Thymus (tissue), 11 donors: ENCODE measurements at regions not wholly inside any gene's neighbourhood (a gene's known extent, or its start where the extent isn't known, plus 50 kb on each side); places are given as distances from the start of the nearest gene placed in this dataset.
"Not testable (repeated sequence)": the region's sequence is repeated elsewhere in the genome, so short reads cannot be mapped to it uniquely, and the experiment has no call there.

Experiments used
- DNase-seq, 9 donors: peaks; one replicate each; pipeline ENCODE4 v3.0.0-alpha.2; 2013; ENCODE audit warnings: low spot score in 9 of 9, low read depth in 6 of 9, missing footprints in 1 of 9
- H3K27ac ChIP-seq, 2 donors: one replicate each; pipeline ENCODE4 v1.5.1; 2013; ENCODE audit warnings: control low read depth in 1 of 2, low read depth in 1 of 2, low read length in 1 of 2, mild to moderate bottlenecking in 1 of 2, moderate library complexity in 1 of 2
- H3K27me3 ChIP-seq, 2 donors: one replicate each; pipeline ENCODE4 v1.5.1; 2013; ENCODE audit warnings: low read length in 1 of 2; ENCODE audit not compliant: control insufficient read depth in 2 of 2, insufficient read depth in 1 of 2
- H3K36me3 ChIP-seq, 2 donors: one replicate each; pipeline ENCODE4 v1.5.1; 2013; ENCODE audit warnings: low read length in 1 of 2, mild to moderate bottlenecking in 1 of 2, moderate library complexity in 1 of 2; ENCODE audit not compliant: control insufficient read depth in 2 of 2, insufficient read depth in 2 of 2
- H3K4me1 ChIP-seq, 2 donors: one replicate each; pipeline ENCODE4 v1.5.1; 2013; ENCODE audit warnings: low read length in 2 of 2; ENCODE audit not compliant: control insufficient read depth in 2 of 2, insufficient read depth in 2 of 2
- H3K4me3 ChIP-seq, 2 donors: one replicate each; pipeline ENCODE4 v1.5.1; 2013; ENCODE audit warnings: low read length in 2 of 2, control low read depth in 1 of 2, mild to moderate bottlenecking in 1 of 2
- H3K9me3 ChIP-seq, 2 donors: one replicate each; pipeline ENCODE4 v1.5.1; 2013; ENCODE audit warnings: low read length in 1 of 2, mild to moderate bottlenecking in 1 of 2; ENCODE audit not compliant: control insufficient read depth in 2 of 2, insufficient read depth in 1 of 2
- WGBS: extraction: QIAGEN DNeasy Blood & Tissue Kit; methylation state at CpG from one replicate; pipeline ENCODE4 v1.1.7; 2013; 5-methylcytosine and 5-hydroxymethylcytosine counted together
- donor health status: healthy.

- H3K27me3 ChIP-seq: no peaks in the 10 kb centered on the region
- H3K9me3 ChIP-seq: peaks cover 0 to 3% of the 10 kb centered on the region in 2 donors
- peaks cover 0 to 3% of the 10 kb centered on the region in 2 donors for H3K4me1 ChIP-seq
- no peak for DNase-seq
- no peak overlapping the region for H3K4me3 ChIP-seq
- 96% methylated on average over 3 of the region's 3 CpGs for WGBS
- H3K27ac ChIP-seq: no peak overlapping the region
- H3K36me3 ChIP-seq: no peaks in the 10 kb centered on the region
Measured at GRCh38 chr2:39989888-39990287, 210.8 kb upstream of the THUMPD2 start.

GRCh38 chr2:39981883-39982311 lies 202.8 kb upstream of the THUMPD2 start:
- H3K4me3 ChIP-seq: no peak overlapping the region
- H3K36me3 ChIP-seq: no peaks in the 10 kb centered on the region
- WGBS: 93% methylated on average over 3 of the region's 3 CpGs
- no peaks in the 10 kb centered on the region for H3K27me3 ChIP-seq
- H3K9me3 ChIP-seq: peaks cover 0 to 3% of the 10 kb centered on the region in 2 donors
- no peaks in the 10 kb centered on the region for H3K4me1 ChIP-seq
- DNase-seq: no peak
- H3K27ac ChIP-seq: no peak overlapping the region

- Histone ChIP-seq H3K27ac (no peak overlapping the region), H3K36me3 (no peaks in the 10 kb centered on the region), H3K4me1 (no peaks in the 10 kb centered on the region), H3K9me3 (no peaks in the 10 kb centered on the region), H3K27me3 (no peaks in the 10 kb centered on the region), H3K4me3 (no peak overlapping the region)
- 94% methylated on average over 3 of the region's 3 CpGs for WGBS
- DNase-seq: no peak
Measured at GRCh38 chr2:39975476-39976020, 196.5 kb upstream of the THUMPD2 start.

GRCh38 chr2:39968037-39968436 lies 189.0 kb upstream of the THUMPD2 start:
- H3K9me3 ChIP-seq: peaks cover 0 to 7% of the 10 kb centered on the region in 2 donors
- 96% methylated on average over 1 of the region's 1 CpG for WGBS
- H3K4me1 ChIP-seq: no peaks in the 10 kb centered on the region
- DNase-seq: no peak
- no peak overlapping the region for H3K27ac ChIP-seq
- no peaks in the 10 kb centered on the region for H3K27me3 ChIP-seq
- no peak overlapping the region for H3K4me3 ChIP-seq
- no peaks in the 10 kb centered on the region for H3K36me3 ChIP-seq

GRCh38 chr2:39960681-39961080 lies 181.6 kb upstream of the THUMPD2 start:
- not testable (repeated sequence) for H3K4me1 ChIP-seq, H3K9me3 ChIP-seq, H3K36me3 ChIP-seq, H3K27me3 ChIP-seq, H3K4me3 ChIP-seq, DNase-seq, H3K27ac ChIP-seq
- WGBS: 81% methylated on average over 7 of the region's 7 CpGs

- no peaks in the 10 kb centered on the region for H3K36me3 ChIP-seq
- no peak overlapping the region for H3K4me3 ChIP-seq
- H3K27ac ChIP-seq: no peak overlapping the region
- no peaks in the 10 kb centered on the region for H3K9me3 ChIP-seq
- DNase-seq: no peak
- no peaks in the 10 kb centered on the region for H3K27me3 ChIP-seq
- no peaks in the 10 kb centered on the region for H3K4me1 ChIP-seq
Measured at GRCh38 chr2:39954346-39954745, 175.3 kb upstream of the THUMPD2 start.

- H3K27me3 ChIP-seq: no peaks in the 10 kb centered on the region
- H3K27ac ChIP-seq: no peak overlapping the region
- no peak for DNase-seq
- H3K4me3 ChIP-seq: no peak overlapping the region
- no peaks in the 10 kb centered on the region for H3K36me3 ChIP-seq
- no peaks in the 10 kb centered on the region for H3K9me3 ChIP-seq
- no peaks in the 10 kb centered on the region for H3K4me1 ChIP-seq
- WGBS: 95% methylated on average over 1 of the region's 1 CpG
Measured at GRCh38 chr2:39949131-39949530, 170.1 kb upstream of the THUMPD2 start.

- H3K36me3 ChIP-seq: no peaks in the 10 kb centered on the region
- H3K9me3 ChIP-seq: no peaks in the 10 kb centered on the region
- H3K4me1 ChIP-seq: no peaks in the 10 kb centered on the region
- H3K4me3 ChIP-seq: no peak overlapping the region
- peak in 1 of 9 donors; percentile 11 for DNase-seq
- H3K27ac ChIP-seq: no peak overlapping the region
- WGBS: 99% methylated on average over 1 of the region's 1 CpG
- H3K27me3 ChIP-seq: no peaks in the 10 kb centered on the region
Measured at GRCh38 chr2:39948016-39948719, 169.1 kb upstream of the THUMPD2 start.

GRCh38 chr2:39947294-39948015 lies 168.4 kb upstream of the THUMPD2 start:
- no peaks in the 10 kb centered on the region for H3K4me1 ChIP-seq
- H3K27ac ChIP-seq: no peak overlapping the region
- no peaks in the 10 kb centered on the region for H3K27me3 ChIP-seq
- 100% methylated on average over 2 of the region's 2 CpGs for WGBS
- H3K36me3 ChIP-seq: no peaks in the 10 kb centered on the region
- H3K4me3 ChIP-seq: no peak overlapping the region
- DNase-seq: no peak
- no peaks in the 10 kb centered on the region for H3K9me3 ChIP-seq
